HL-60 (cell line): ENCODE measurements at regions not wholly inside any gene's neighbourhood (a gene's known extent, or its start where the extent isn't known, plus 50 kb on each side); places are given as distances from the start of the nearest gene placed in this dataset.

Experiments
- CTCF ChIP-seq: IDR thresholded peaks from one replicate; pipeline ENCODE4 v1.5.1; 2011; ENCODE audit warnings: low read length, control low read depth, inconsistent platforms; ENCODE audit not compliant: insufficient read depth
- SPI1 ChIP-seq: IDR thresholded peaks from 2 replicates; pipeline ENCODE4 v1.6.1; 2012; ENCODE audit warnings: low read depth, mild to moderate bottlenecking, borderline replicate concordance
- TF ChIP-seq, protein P1 (sequence below): IDR thresholded peaks from 2 replicates; pipeline ENCODE4 v1.6.1; 2012; ENCODE audit warnings: low read depth; ENCODE audit not compliant: insufficient replicate concordance

DNA sequence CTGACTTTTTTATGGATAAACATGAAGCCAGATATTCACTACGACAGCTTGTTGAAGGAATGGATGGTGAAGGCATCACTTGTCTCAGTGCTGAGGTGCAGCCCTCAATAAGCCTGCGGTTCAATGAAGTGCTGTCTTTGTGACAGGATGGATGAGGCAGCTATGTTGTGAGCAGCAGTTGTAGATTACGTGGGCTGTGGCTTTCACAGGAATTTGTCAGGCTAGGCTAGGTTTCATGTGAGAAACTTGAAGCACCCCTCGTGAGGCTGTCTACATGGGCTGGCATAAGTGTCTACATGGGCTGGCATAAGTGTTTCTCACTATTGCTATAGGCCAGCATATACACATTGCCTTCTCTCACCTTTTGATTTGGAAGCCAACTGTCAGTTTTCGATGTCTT, 1050.0 kb downstream of the ADGRL3 start:
- no peak for TF ChIP-seq CTCF
- TF ChIP-seq, protein P1, sequence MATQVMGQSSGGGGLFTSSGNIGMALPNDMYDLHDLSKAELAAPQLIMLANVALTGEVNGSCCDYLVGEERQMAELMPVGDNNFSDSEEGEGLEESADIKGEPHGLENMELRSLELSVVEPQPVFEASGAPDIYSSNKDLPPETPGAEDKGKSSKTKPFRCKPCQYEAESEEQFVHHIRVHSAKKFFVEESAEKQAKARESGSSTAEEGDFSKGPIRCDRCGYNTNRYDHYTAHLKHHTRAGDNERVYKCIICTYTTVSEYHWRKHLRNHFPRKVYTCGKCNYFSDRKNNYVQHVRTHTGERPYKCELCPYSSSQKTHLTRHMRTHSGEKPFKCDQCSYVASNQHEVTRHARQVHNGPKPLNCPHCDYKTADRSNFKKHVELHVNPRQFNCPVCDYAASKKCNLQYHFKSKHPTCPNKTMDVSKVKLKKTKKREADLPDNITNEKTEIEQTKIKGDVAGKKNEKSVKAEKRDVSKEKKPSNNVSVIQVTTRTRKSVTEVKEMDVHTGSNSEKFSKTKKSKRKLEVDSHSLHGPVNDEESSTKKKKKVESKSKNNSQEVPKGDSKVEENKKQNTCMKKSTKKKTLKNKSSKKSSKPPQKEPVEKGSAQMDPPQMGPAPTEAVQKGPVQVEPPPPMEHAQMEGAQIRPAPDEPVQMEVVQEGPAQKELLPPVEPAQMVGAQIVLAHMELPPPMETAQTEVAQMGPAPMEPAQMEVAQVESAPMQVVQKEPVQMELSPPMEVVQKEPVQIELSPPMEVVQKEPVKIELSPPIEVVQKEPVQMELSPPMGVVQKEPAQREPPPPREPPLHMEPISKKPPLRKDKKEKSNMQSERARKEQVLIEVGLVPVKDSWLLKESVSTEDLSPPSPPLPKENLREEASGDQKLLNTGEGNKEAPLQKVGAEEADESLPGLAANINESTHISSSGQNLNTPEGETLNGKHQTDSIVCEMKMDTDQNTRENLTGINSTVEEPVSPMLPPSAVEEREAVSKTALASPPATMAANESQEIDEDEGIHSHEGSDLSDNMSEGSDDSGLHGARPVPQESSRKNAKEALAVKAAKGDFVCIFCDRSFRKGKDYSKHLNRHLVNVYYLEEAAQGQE = no peak
- no peak for TF ChIP-seq SPI1
